ENCODE measurements at regions not wholly inside any gene's neighbourhood (a gene's known extent, or its start where the extent isn't known, plus 50 kb on each side); places are given as distances from the start of the nearest gene placed in this dataset.
A peak's percentile ranks its signal among the peaks of the same experiment; 100 is the strongest.

GRCh38 chr11:27194976-27195375 lies 154.4 kb downstream of the BBOX1 start:
- Histone ChIP-seq H3K4me1 (ENCODE audit: control insufficient read depth, insufficient read depth, low read length) (peaks cover 5% of the 10 kb centered on the region), H3K27ac (ENCODE audit: low read length) (no peak overlapping the region), H3K9me3 (replicated peaks; ENCODE audit: control insufficient read depth, low read depth, low read length) (no peaks in the 10 kb centered on the region), H3K36me3 (ENCODE audit: control insufficient read depth, insufficient read depth, low read length) (no peaks in the 10 kb centered on the region), H3K4me3 (ENCODE audit: low read length) (no peak overlapping the region), H3K27me3 (ENCODE audit: control insufficient read depth, insufficient read depth, low read length) (no peaks in the 10 kb centered on the region)
- no CpG with 5 or more reads among the region's 1 CpG for WGBS (ENCODE audit: insufficient coverage)
- no peak for DNase-seq

GRCh38 chr11:27193434-27194225 lies 153.0 kb downstream of the BBOX1 start:
- H3K4me1 ChIP-seq (ENCODE audit: control insufficient read depth, insufficient read depth, low read length): peaks cover 5% of the 10 kb centered on the region
- no peak for DNase-seq
- 80% methylated on average over 1 of the region's 7 CpGs for WGBS (ENCODE audit: insufficient coverage)
- H3K4me3 ChIP-seq (ENCODE audit: low read length): no peak overlapping the region
- H3K27me3 ChIP-seq (ENCODE audit: control insufficient read depth, insufficient read depth, low read length): no peaks in the 10 kb centered on the region
- H3K36me3 ChIP-seq (ENCODE audit: control insufficient read depth, insufficient read depth, low read length): no peaks in the 10 kb centered on the region
- H3K27ac ChIP-seq (ENCODE audit: low read length): no peak overlapping the region
- no peaks in the 10 kb centered on the region for H3K9me3 ChIP-seq (replicated peaks; ENCODE audit: control insufficient read depth, low read depth, low read length)

DNA sequence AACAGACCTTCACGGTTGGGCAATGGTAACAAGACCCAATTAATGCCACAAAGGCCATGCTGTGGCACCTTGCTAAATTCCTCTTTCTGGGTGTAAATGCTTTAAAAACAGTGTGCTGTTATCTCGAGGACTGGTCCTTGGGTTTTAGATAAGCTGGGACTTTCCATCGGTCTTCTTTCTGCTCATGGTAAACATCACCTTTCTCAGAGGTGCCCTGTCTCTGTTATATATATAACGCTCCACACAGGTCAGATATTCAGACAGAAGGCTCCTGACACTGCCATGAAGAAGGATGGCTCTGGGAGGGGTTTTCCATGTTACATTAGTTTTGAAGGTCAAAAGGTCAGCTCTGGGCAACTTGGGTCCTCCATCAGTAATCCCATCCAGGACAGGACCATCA lies 151.6 kb downstream of the BBOX1 start:
- H3K9me3 ChIP-seq (replicated peaks; ENCODE audit: control insufficient read depth, low read depth, low read length): no peaks in the 10 kb centered on the region
- H3K4me1 ChIP-seq (ENCODE audit: control insufficient read depth, insufficient read depth, low read length): peaks cover 5% of the 10 kb centered on the region
- no CpG with 5 or more reads among the region's 4 CpGs for WGBS (ENCODE audit: insufficient coverage)
- H3K27me3 ChIP-seq (ENCODE audit: control insufficient read depth, insufficient read depth, low read length): no peaks in the 10 kb centered on the region
- no peaks in the 10 kb centered on the region for H3K36me3 ChIP-seq (ENCODE audit: control insufficient read depth, insufficient read depth, low read length)
- H3K27ac ChIP-seq (ENCODE audit: low read length): no peak overlapping the region
- no peak overlapping the region for H3K4me3 ChIP-seq (ENCODE audit: low read length)
- no peak for DNase-seq

- Histone ChIP-seq H3K27me3 (ENCODE audit: control insufficient read depth, insufficient read depth, low read length) (no peaks in the 10 kb centered on the region), H3K4me1 (ENCODE audit: control insufficient read depth, insufficient read depth, low read length) (peaks cover 1% of the 10 kb centered on the region), H3K27ac (ENCODE audit: low read length) (no peak overlapping the region), H3K4me3 (ENCODE audit: low read length) (no peak overlapping the region), H3K36me3 (ENCODE audit: control insufficient read depth, insufficient read depth, low read length) (no peaks in the 10 kb centered on the region), H3K9me3 (replicated peaks; ENCODE audit: control insufficient read depth, low read depth, low read length) (no peaks in the 10 kb centered on the region)
- no CpG with 5 or more reads among the region's 2 CpGs for WGBS (ENCODE audit: insufficient coverage)
- no peak for DNase-seq
These were observed 151.0 kb downstream of the BBOX1 start for GRCh38 chr11:27191639-27192038.

DNA sequence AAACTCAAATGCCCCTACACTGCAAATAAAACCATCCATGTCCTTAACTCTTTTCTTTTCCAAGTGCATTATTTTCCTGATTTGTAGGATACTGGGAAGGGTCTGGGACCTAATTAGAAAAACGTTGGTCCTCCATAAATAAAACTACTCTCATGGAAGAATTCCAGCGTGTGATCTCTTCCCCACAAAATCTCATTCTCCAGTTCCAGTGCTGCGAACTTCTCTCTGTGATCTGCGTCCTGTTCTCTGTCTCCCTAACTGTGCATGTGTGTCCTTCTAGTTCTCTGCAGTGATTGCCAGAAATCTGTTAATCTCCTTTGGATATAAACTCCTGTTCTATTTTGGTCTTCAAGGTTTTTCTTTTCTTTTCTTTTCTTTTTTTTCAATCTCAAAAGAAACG lies 148.1 kb downstream of the BBOX1 start:
- Histone ChIP-seq H3K9me3 (replicated peaks; ENCODE audit: control insufficient read depth, low read depth, low read length) (peaks cover 2% of the 10 kb centered on the region), H3K27me3 (ENCODE audit: control insufficient read depth, insufficient read depth, low read length) (no peaks in the 10 kb centered on the region), H3K4me3 (ENCODE audit: low read length) (no peak overlapping the region), H3K36me3 (ENCODE audit: control insufficient read depth, insufficient read depth, low read length) (no peaks in the 10 kb centered on the region), H3K27ac (ENCODE audit: low read length) (no peak overlapping the region), H3K4me1 (ENCODE audit: control insufficient read depth, insufficient read depth, low read length) (no peaks in the 10 kb centered on the region)
- 7% methylated on average over 2 of the region's 5 CpGs for WGBS (ENCODE audit: insufficient coverage)
- DNase-seq: peak; percentile 68

DNA sequence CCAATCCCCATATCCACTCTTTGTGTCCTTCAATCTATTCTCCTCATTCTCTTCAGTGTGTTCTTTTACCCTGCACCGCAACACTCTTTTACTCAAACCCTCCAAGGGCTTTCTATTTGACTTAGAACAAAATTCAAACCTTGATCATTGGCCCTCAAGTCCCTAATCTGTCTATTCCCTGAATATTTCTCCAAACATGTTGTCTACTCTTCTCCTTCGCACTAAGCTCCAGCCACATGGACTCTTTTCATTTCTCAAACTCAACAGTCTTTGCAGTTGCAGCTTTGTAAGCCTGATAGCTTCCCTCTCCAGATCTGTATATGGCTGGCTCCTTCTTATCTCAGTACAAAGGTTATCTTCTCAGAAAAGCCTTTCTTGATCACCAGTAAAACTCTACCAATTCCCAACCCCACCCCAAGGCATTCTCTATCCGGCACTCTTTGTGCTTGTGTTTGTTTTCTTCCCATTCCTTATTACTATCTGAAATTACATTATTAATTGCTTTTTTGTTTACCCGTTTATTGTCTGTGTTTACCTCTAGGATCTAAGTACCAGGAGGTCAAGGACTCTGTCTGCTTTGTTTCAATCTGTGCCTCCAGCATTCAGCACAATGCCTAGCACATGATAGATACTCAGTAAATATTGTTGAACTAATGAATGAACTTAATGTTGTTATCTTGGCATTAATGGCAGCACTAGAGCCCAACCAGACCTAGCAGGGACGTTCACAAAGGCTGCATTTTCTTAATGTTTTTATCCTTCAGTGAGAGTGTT lies 147.4 kb downstream of the BBOX1 start:
- WGBS (ENCODE audit: insufficient coverage): 100% methylated on average over 2 of the region's 5 CpGs
- DNase-seq: no peak
- no peaks in the 10 kb centered on the region for H3K27me3 ChIP-seq (ENCODE audit: control insufficient read depth, insufficient read depth, low read length)
- no peaks in the 10 kb centered on the region for H3K4me1 ChIP-seq (ENCODE audit: control insufficient read depth, insufficient read depth, low read length)
- no peak overlapping the region for H3K4me3 ChIP-seq (ENCODE audit: low read length)
- H3K9me3 ChIP-seq (replicated peaks; ENCODE audit: control insufficient read depth, low read depth, low read length): peaks cover 2% of the 10 kb centered on the region
- H3K36me3 ChIP-seq (ENCODE audit: control insufficient read depth, insufficient read depth, low read length): no peaks in the 10 kb centered on the region
- no peak overlapping the region for H3K27ac ChIP-seq (ENCODE audit: low read length)

DNA sequence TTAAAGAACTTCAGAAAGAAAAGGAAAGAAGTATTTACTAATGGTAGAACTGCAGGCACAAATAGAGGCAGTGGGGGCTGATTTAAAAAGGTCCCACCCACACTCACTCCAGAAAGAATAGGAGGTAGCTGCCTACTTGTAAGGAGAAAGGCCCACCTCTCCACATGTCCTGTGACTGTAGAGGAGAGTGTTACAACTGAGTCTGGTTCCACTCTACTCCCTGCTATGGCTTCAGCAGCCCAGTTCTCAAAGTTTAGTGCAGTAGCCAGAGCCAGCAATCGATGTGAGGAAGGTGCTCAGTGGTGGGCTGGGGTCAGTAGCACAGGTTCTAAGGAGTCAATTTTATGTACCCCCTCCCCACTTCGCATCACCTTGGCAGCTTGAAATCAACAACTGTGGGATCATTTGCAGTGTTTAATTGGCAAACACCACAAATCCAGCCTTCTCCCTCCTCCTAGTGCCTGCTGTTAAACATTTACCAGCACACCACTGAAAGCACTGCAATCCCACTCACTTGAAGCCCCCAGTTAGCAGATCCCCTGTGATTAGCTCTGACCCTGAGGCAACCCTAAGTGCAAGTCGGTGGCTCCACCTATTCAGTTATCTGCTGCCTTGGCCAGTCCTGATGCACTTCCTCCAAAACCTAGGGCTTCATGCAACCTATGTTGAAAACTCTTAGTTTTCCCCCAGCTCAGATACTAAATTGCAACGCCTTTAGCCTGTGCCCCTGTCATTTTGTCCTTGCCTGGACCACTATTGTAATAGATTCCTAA lies 146.6 kb downstream of the BBOX1 start:
- no peak overlapping the region for H3K4me3 ChIP-seq (ENCODE audit: low read length)
- no peak for DNase-seq
- H3K36me3 ChIP-seq (ENCODE audit: control insufficient read depth, insufficient read depth, low read length): no peaks in the 10 kb centered on the region
- H3K27ac ChIP-seq (ENCODE audit: low read length): no peak overlapping the region
- H3K4me1 ChIP-seq (ENCODE audit: control insufficient read depth, insufficient read depth, low read length): no peaks in the 10 kb centered on the region
- 61% methylated on average over 3 of the region's 4 CpGs for WGBS (ENCODE audit: insufficient coverage)
- H3K27me3 ChIP-seq (ENCODE audit: control insufficient read depth, insufficient read depth, low read length): no peaks in the 10 kb centered on the region
- peaks cover 2% of the 10 kb centered on the region for H3K9me3 ChIP-seq (replicated peaks; ENCODE audit: control insufficient read depth, low read depth, low read length)

GRCh38 chr11:27186580-27186979 lies 146.0 kb downstream of the BBOX1 start:
- Histone ChIP-seq H3K27me3 (ENCODE audit: control insufficient read depth, insufficient read depth, low read length) (no peaks in the 10 kb centered on the region), H3K9me3 (replicated peaks; ENCODE audit: control insufficient read depth, low read depth, low read length) (peaks cover 2% of the 10 kb centered on the region), H3K4me1 (ENCODE audit: control insufficient read depth, insufficient read depth, low read length) (no peaks in the 10 kb centered on the region), H3K36me3 (ENCODE audit: control insufficient read depth, insufficient read depth, low read length) (no peaks in the 10 kb centered on the region), H3K27ac (ENCODE audit: low read length) (no peak overlapping the region), H3K4me3 (ENCODE audit: low read length) (no peak overlapping the region)
- no peak for DNase-seq

- no peak overlapping the region for H3K4me3 ChIP-seq (ENCODE audit: low read length)
- no peaks in the 10 kb centered on the region for H3K4me1 ChIP-seq (ENCODE audit: control insufficient read depth, insufficient read depth, low read length)
- DNase-seq: no peak
- H3K9me3 ChIP-seq (replicated peaks; ENCODE audit: control insufficient read depth, low read depth, low read length): peaks cover 2% of the 10 kb centered on the region
- WGBS (ENCODE audit: insufficient coverage): no CpG with 5 or more reads among the region's 6 CpGs
- no peaks in the 10 kb centered on the region for H3K36me3 ChIP-seq (ENCODE audit: control insufficient read depth, insufficient read depth, low read length)
- H3K27me3 ChIP-seq (ENCODE audit: control insufficient read depth, insufficient read depth, low read length): no peaks in the 10 kb centered on the region
- no peak overlapping the region for H3K27ac ChIP-seq (ENCODE audit: low read length)
These were observed 144.1 kb downstream of the BBOX1 start for GRCh38 chr11:27184458-27185312.
